ENCODE measurements at regions not wholly inside any gene's neighbourhood (a gene's known extent, or its start where the extent isn't known, plus 50 kb on each side); places are given as distances from the start of the nearest gene placed in this dataset.

DNA sequence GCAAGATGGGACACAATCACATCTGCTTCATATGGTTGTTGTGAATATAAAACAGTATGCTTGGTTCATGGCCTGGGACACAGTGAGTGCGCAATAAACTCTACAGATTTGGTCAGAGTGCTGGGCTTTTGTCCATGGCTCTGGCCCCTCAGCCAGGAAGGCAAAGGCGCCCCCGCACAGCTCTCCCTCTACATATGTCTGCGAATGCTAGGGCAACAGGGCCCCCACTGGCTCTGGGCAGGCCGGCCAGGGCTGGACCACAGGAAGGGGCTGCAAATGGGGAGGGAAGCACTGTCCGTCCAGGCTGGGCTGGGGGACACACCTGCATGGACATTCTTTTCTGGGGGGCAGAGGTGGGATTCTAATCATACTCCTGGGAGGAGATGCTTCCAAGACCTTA, 151.8 kb upstream of the MLN start:
- H3K27me3 ChIP-seq (ENCODE audit: control insufficient read depth, insufficient read depth, low read length), result no peaks in the 10 kb centered on the region
- H3K36me3 ChIP-seq (ENCODE audit: control insufficient read depth, insufficient read depth, low read length), result no peaks in the 10 kb centered on the region
- DNase-seq (ENCODE audit: low read depth), result no peak
- no peak overlapping the region for H3K4me3 ChIP-seq (ENCODE audit: low read depth, low read length)
- TF ChIP-seq, protein P1, sequence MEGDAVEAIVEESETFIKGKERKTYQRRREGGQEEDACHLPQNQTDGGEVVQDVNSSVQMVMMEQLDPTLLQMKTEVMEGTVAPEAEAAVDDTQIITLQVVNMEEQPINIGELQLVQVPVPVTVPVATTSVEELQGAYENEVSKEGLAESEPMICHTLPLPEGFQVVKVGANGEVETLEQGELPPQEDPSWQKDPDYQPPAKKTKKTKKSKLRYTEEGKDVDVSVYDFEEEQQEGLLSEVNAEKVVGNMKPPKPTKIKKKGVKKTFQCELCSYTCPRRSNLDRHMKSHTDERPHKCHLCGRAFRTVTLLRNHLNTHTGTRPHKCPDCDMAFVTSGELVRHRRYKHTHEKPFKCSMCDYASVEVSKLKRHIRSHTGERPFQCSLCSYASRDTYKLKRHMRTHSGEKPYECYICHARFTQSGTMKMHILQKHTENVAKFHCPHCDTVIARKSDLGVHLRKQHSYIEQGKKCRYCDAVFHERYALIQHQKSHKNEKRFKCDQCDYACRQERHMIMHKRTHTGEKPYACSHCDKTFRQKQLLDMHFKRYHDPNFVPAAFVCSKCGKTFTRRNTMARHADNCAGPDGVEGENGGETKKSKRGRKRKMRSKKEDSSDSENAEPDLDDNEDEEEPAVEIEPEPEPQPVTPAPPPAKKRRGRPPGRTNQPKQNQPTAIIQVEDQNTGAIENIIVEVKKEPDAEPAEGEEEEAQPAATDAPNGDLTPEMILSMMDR (IDR thresholded peaks at IDR 0.05; ENCODE audit: insufficient read depth, low read length, severe bottlenecking), result no peak
- FAIRE-seq, result no peak

GRCh38 chr6:33954453-33954852, 150.7 kb upstream of the MLN start:
- no peaks in the 10 kb centered on the region for H3K36me3 ChIP-seq (ENCODE audit: control insufficient read depth, insufficient read depth, low read length)
- TF ChIP-seq, protein P1 (IDR thresholded peaks at IDR 0.05; ENCODE audit: insufficient read depth, low read length, severe bottlenecking), result no peak
- H3K4me3 ChIP-seq (ENCODE audit: low read depth, low read length), result no peak overlapping the region
- FAIRE-seq (no peak), DNase-seq (ENCODE audit: low read depth) (no peak)
- no peaks in the 10 kb centered on the region for H3K27me3 ChIP-seq (ENCODE audit: control insufficient read depth, insufficient read depth, low read length)

- no peaks in the 10 kb centered on the region for H3K27me3 ChIP-seq (ENCODE audit: control insufficient read depth, insufficient read depth, low read length)
- H3K36me3 ChIP-seq (ENCODE audit: control insufficient read depth, insufficient read depth, low read length), result no peaks in the 10 kb centered on the region
- H3K4me3 ChIP-seq (ENCODE audit: low read depth, low read length), result no peak overlapping the region
- TF ChIP-seq, protein P1 (IDR thresholded peaks at IDR 0.05; ENCODE audit: insufficient read depth, low read length, severe bottlenecking), result no peak
- FAIRE-seq, result no peak
- DNase-seq (ENCODE audit: low read depth), result no peak
These were observed 149.4 kb upstream of the MLN start for GRCh38 chr6:33953171-33953570.

- Histone ChIP-seq H3K36me3 (ENCODE audit: control insufficient read depth, insufficient read depth, low read length) (no peaks in the 10 kb centered on the region), H3K4me3 (ENCODE audit: low read depth, low read length) (no peak overlapping the region), H3K27me3 (ENCODE audit: control insufficient read depth, insufficient read depth, low read length) (no peaks in the 10 kb centered on the region)
- no peak for DNase-seq (ENCODE audit: low read depth)
- no peak for FAIRE-seq
- TF ChIP-seq, protein P1 (IDR thresholded peaks at IDR 0.05; ENCODE audit: insufficient read depth, low read length, severe bottlenecking), result no peak
These were observed 148.2 kb upstream of the MLN start for GRCh38 chr6:33952016-33952415.

DNA sequence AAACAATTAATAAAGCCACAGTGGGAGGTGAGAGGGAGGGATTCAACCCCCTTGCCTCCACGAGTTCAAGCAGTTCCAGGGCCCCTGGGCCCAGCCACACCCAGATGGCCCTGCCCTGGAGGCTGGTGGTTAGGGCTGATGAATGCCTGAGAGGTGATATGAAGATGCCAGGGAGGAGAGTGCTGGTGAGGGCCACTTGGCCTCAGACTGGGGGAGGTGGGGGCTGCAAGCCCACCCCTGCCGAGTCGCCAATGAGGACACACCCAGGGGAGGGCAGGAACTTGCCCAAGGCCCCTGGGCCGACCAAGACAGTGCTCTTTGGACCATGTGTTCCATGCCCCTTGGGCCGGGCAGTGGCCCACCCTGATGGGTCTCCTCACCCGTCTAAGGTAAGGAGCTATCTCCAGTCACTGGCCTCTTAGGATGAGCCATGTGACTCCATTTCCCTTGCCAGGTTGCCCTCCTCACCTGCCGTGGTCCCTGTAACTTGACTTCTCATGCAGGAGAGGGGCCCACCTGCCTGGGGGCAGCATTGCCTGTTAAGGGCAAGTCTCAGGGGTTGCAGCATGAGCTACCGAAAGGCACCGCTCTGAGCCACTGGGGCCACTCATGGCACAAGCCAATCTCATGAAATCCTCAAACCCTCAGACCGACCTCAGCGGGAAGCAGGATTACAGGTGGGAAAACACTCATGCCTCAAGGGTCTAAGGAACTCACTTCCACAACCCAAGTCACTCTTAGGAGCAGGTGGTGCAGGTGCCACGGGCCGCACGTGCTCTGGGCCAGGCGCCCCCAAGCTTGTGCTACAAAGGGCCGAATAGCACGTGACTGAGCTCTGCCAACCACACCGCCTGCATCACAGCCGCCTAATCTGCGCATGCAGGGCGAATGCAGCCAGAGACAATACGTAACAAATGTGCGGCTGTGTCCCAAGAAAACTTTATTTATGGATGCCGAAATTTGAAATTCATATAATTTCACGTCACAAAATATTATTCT, 147.4 kb upstream of the MLN start:
- Histone ChIP-seq H3K36me3 (ENCODE audit: control insufficient read depth, insufficient read depth, low read length) (no peaks in the 10 kb centered on the region), H3K4me3 (ENCODE audit: low read depth, low read length) (no peak overlapping the region), H3K27me3 (ENCODE audit: control insufficient read depth, insufficient read depth, low read length) (no peaks in the 10 kb centered on the region)
- TF ChIP-seq, protein P1 (IDR thresholded peaks at IDR 0.05; ENCODE audit: insufficient read depth, low read length, severe bottlenecking), result no peak
- no peak for DNase-seq (ENCODE audit: low read depth)
- FAIRE-seq, result no peak

All from bronchial epithelial cell (primary cell).